Liver (tissue), 3 donors: ENCODE measurements at regions not wholly inside any gene's neighbourhood (a gene's known extent, or its start where the extent isn't known, plus 50 kb on each side); places are given as distances from the start of the nearest gene placed in this dataset.

Experiments
- ATF3 ChIP-seq: IDR thresholded peaks from 2 replicates; pipeline ENCODE4 v1.6.1; 2016; ENCODE audit warnings: antibody characterized with exemption
- CTCF ChIP-seq: fragments of 150-350 bp; IDR thresholded peaks from 2 replicates; pipeline ENCODE4 v1.5.1; 2017; ENCODE audit warnings: improper control_type of control experiment, low read depth, low read length; ENCODE audit not compliant: missing input control
- EGR1 ChIP-seq, 2 donors: IDR thresholded peaks; 2 replicates each; pipeline ENCODE4 v1.6.1; 2016 to 2018; ENCODE audit warnings: antibody characterized with exemption in 2 of 2, low read depth in 2 of 2
- JUND ChIP-seq, 2 donors: IDR thresholded peaks; 2 replicates each; pipeline ENCODE4 v1.6.1; 2016; ENCODE audit warnings: antibody characterized with exemption in 2 of 2
- MAX ChIP-seq: IDR thresholded peaks from 2 replicates; pipeline ENCODE4 v1.6.1; 2016; ENCODE audit warnings: antibody characterized with exemption
- RAD21 ChIP-seq, 2 donors: IDR thresholded peaks; 2 replicates each; pipeline ENCODE4 v1.6.1; 2016; ENCODE audit warnings: antibody characterized with exemption in 2 of 2, mild to moderate bottlenecking in 2 of 2
- REST ChIP-seq: IDR thresholded peaks from 2 replicates; pipeline ENCODE4 v1.6.1; 2016; ENCODE audit warnings: antibody characterized with exemption, mild to moderate bottlenecking
- RXRA ChIP-seq, 2 donors: IDR thresholded peaks; 2 replicates each; pipeline ENCODE4 v1.6.1; 2017 to 2018; ENCODE audit warnings: antibody characterized with exemption in 2 of 2, mild to moderate bottlenecking in 1 of 2
- SP1 ChIP-seq: IDR thresholded peaks from 2 replicates; pipeline ENCODE4 v1.6.1; 2018; ENCODE audit warnings: antibody characterized with exemption, mild to moderate bottlenecking
- TAF1 ChIP-seq: conservative IDR thresholded peaks from 2 replicates; pipeline ENCODE4 v1.6.1; 2016; ENCODE audit warnings: antibody characterized with exemption, mild to moderate bottlenecking
- YY1 ChIP-seq: IDR thresholded peaks from 2 replicates; pipeline ENCODE4 v1.6.1; 2016; ENCODE audit warnings: antibody characterized with exemption, mild to moderate bottlenecking
- donor health status: healthy.
- donor health status: healthy.

- TF ChIP-seq TAF1: no peak
- TF ChIP-seq CTCF: no peak
- TF ChIP-seq EGR1 (IDR thresholded peaks at IDR 0.05; ENCODE audit: low read depth in 2 of 2): no peak
- TF ChIP-seq RAD21 (IDR thresholded peaks at IDR 0.05): no peak
- no peak for TF ChIP-seq ATF3
- no peak for TF ChIP-seq JUND (IDR thresholded peaks at IDR 0.05)
- no peak for TF ChIP-seq MAX
- no peak for TF ChIP-seq RXRA (IDR thresholded peaks at IDR 0.05)
- TF ChIP-seq REST: no peak
- no peak for TF ChIP-seq SP1
- TF ChIP-seq YY1: no peak
Measured at GRCh38 chr1:213526306-213526705, 461.5 kb upstream of the PROX1 start.
